HG02588 (cell line): ENCODE measurements at regions not wholly inside any gene's neighbourhood (a gene's known extent, or its start where the extent isn't known, plus 50 kb on each side); places are given as distances from the start of the nearest gene placed in this dataset.

Experiments used
- ATAC-seq: cut with Tn5 transposase; IDR thresholded peaks from one replicate; pipeline ENCODE4 v1.9.1; 2021; ENCODE audit warnings: mild to moderate bottlenecking, moderate library complexity; ENCODE audit not compliant: unreplicated experiment

- no peak for ATAC-seq
These were observed 153.8 kb upstream of the CMC1 start for GRCh38 chr3:28087591-28087990.

GRCh38 chr3:28088811-28089526, 152.4 kb upstream of the CMC1 start:
- ATAC-seq = no peak

GRCh38 chr3:28089527-28089897, 151.9 kb upstream of the CMC1 start:
- ATAC-seq = no peak

- ATAC-seq = no peak
These were observed 142.1 kb upstream of the CMC1 start for GRCh38 chr3:28099296-28099695.

- ATAC-seq = no peak
These were observed 139.7 kb upstream of the CMC1 start for GRCh38 chr3:28101705-28102104.

GRCh38 chr3:28103861-28104260, 137.6 kb upstream of the CMC1 start:
- ATAC-seq = no peak

GRCh38 chr3:28104896-28105534, 136.4 kb upstream of the CMC1 start:
- ATAC-seq = no peak

GRCh38 chr3:28109829-28110228, 131.6 kb upstream of the CMC1 start:
- ATAC-seq = no peak

- no peak for ATAC-seq
These were observed 130.6 kb upstream of the CMC1 start for GRCh38 chr3:28110869-28111268.

- ATAC-seq = no peak
These were observed 126.5 kb upstream of the CMC1 start for GRCh38 chr3:28114893-28115292.

- ATAC-seq = no peak
These were observed 126.1 kb upstream of the CMC1 start for GRCh38 chr3:28115316-28115715.

GRCh38 chr3:28117598-28117997, 123.8 kb upstream of the CMC1 start:
- no peak for ATAC-seq

GRCh38 chr3:28118087-28118486, 123.3 kb upstream of the CMC1 start:
- no peak for ATAC-seq

- no peak for ATAC-seq
These were observed 119.2 kb upstream of the CMC1 start for GRCh38 chr3:28122227-28122626.

GRCh38 chr3:28124882-28125281, 116.5 kb upstream of the CMC1 start:
- ATAC-seq = no peak

- ATAC-seq = no peak
These were observed 116.1 kb upstream of the CMC1 start for GRCh38 chr3:28125342-28125741.

GRCh38 chr3:28130836-28131235, 110.6 kb upstream of the CMC1 start:
- ATAC-seq = no peak

- no peak for ATAC-seq
These were observed 108.5 kb upstream of the CMC1 start for GRCh38 chr3:28132941-28133340.

- no peak for ATAC-seq
These were observed 107.2 kb upstream of the CMC1 start for GRCh38 chr3:28134198-28134597.

- ATAC-seq = no peak
These were observed 106.5 kb upstream of the CMC1 start for GRCh38 chr3:28134792-28135375.

- no peak for ATAC-seq
These were observed 104.7 kb upstream of the CMC1 start for GRCh38 chr3:28136607-28137216.

- no peak for ATAC-seq
These were observed 103.3 kb upstream of the CMC1 start for GRCh38 chr3:28138043-28138610.
